ENCODE measurements at regions not wholly inside any gene's neighbourhood (a gene's known extent, or its start where the extent isn't known, plus 50 kb on each side); places are given as distances from the start of the nearest gene placed in this dataset.

DNA sequence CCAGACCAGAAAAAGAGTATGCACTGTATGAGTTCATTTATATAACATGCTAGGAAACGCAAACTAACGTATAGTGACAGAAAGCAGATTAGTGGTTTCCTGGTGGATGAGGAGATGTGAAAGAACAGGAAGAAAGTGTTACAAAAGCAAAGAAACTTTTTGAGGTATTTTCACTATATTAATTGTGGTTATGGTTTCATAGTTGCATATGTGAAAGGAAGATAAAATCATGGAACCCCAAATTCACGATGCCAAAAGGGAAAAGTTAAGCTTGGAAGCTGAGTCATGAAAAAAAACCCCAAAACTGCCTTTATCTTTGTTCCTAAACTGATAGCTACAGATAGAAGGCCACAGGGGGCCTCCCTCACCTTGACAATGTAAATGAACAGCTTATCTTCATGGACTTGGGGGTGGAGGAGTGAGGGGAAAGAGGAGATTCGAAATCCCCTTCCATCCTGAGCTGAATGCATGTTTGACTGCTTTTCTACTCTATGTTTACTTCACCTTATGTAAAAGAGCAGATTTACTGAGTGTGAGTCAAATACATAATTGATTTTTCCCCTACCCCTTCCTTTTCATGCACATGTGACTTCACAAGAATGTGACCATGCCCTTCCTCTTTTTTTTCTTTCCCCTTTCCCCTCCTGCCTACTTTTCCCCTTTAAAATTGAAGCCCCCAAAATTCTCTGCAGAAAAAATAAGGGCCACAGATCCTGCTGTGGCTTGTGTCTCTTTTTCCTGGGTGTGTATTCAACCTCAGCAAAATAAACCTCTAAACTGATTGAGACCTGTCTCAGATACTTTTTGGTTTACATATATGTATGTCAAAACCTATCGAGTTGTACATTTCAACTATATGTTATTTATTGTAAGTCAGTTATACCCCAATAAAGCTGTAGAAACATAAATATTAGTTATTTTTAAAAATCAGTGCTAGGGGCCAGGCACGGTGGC, 100.1 kb upstream of the TLK1 start:
- no peak for TF ChIP-seq POLR2A (IDR thresholded peaks at IDR 0.05)
- TF ChIP-seq, protein P1, sequence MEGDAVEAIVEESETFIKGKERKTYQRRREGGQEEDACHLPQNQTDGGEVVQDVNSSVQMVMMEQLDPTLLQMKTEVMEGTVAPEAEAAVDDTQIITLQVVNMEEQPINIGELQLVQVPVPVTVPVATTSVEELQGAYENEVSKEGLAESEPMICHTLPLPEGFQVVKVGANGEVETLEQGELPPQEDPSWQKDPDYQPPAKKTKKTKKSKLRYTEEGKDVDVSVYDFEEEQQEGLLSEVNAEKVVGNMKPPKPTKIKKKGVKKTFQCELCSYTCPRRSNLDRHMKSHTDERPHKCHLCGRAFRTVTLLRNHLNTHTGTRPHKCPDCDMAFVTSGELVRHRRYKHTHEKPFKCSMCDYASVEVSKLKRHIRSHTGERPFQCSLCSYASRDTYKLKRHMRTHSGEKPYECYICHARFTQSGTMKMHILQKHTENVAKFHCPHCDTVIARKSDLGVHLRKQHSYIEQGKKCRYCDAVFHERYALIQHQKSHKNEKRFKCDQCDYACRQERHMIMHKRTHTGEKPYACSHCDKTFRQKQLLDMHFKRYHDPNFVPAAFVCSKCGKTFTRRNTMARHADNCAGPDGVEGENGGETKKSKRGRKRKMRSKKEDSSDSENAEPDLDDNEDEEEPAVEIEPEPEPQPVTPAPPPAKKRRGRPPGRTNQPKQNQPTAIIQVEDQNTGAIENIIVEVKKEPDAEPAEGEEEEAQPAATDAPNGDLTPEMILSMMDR (IDR thresholded peaks at IDR 0.05): no peak
